Transverse colon (tissue), 4 donors: ENCODE measurements at regions not wholly inside any gene's neighbourhood (a gene's known extent, or its start where the extent isn't known, plus 50 kb on each side); places are given as distances from the start of the nearest gene placed in this dataset.

Experiments used
- DNase-seq: peaks from one replicate; pipeline ENCODE4 v3.0.0-alpha.2; 2019
- H3K27ac ChIP-seq, 4 donors: fragments of 200-600 bp; sonication (generic); 2 replicates each; pipeline ENCODE4 v1.5.1; 2016 to 2018; ENCODE audit warnings: inconsistent platforms in 4 of 4
- H3K27me3 ChIP-seq: fragments of 200-600 bp; sonication (generic); 2 replicates; pipeline ENCODE4 v1.5.1; 2017; ENCODE audit warnings: inconsistent platforms
- H3K36me3 ChIP-seq, 4 donors: fragments of 200-600 bp; sonication (generic); 2 replicates each; pipeline ENCODE4 v1.5.1; 2017 to 2019; ENCODE audit warnings: inconsistent platforms in 4 of 4
- H3K4me1 ChIP-seq, 4 donors: fragments of 200-600 bp; sonication (generic); 2 replicates each; pipeline ENCODE4 v1.5.1; 2017 to 2020; ENCODE audit warnings: inconsistent platforms in 4 of 4
- H3K4me3 ChIP-seq, 4 donors: fragments of 200-600 bp; sonication (generic); 1 replicate in 1 of 4; 2 replicates in 3 of 4; pipeline versions ENCODE4 v1.5.1 to v1.6.1; 2017 to 2019; ENCODE audit warnings: inconsistent platforms in 4 of 4
- H3K9me3 ChIP-seq, 2 donors: fragments of 200-600 bp; sonication (generic); 2 replicates each; pipeline ENCODE4 v1.5.1; 2017 to 2019; ENCODE audit warnings: inconsistent platforms in 2 of 2
- CTCF ChIP-seq, 5 experiments: fragments of 200-600 bp in 3 of 5; fragments of 450-650 bp in 2 of 5; sonication (generic) in 3 of 5; IDR thresholded peaks; 1 replicate in 2 of 5; 2 replicates in 3 of 5; pipeline ENCODE4 v1.5.1; 2016 to 2017; ENCODE audit warnings: antibody characterized with exemption in 5 of 5, inconsistent platforms in 3 of 5, mild to moderate bottlenecking in 2 of 5, moderate library complexity in 1 of 5
- EP300 ChIP-seq: sonication (generic); formaldehyde crosslinking; IDR thresholded peaks from one replicate; pipeline ENCODE4 v1.6.1; 2017; ENCODE audit warnings: antibody characterized with exemption, low read depth
- POLR2A ChIP-seq: fragments of 450-650 bp; IDR thresholded peaks from one replicate; pipeline ENCODE4 v1.6.1; 2016; ENCODE audit warnings: antibody characterized with exemption, mild to moderate bottlenecking, moderate library complexity
- POLR2AphosphoS5 ChIP-seq, 3 donors: sonication (generic); formaldehyde crosslinking; IDR thresholded peaks; one replicate each; pipeline ENCODE4 v1.6.1; 2016; ENCODE audit warnings: antibody characterized with exemption in 3 of 3
- WGBS, 2 donors: methylation state at CpG; one replicate each; pipeline ENCODE4 v1.1.5; 2018; ENCODE audit warnings: low coverage in 1 of 2; 5-methylcytosine and 5-hydroxymethylcytosine counted together
- in situ Hi-C, 4 donors: fragments of 200-750 bp; cut with MboI; loops; one replicate each; pipeline versions ENCODE4 v1.15.0 to v1.15.1; 2017; ENCODE audit warnings: low sequenced_read_pairs in 3 of 4, low pct_ligation_motif_present in 1 of 4, low pct_unique_long_range_greater_than_20kb in 1 of 4
- intact Hi-C: fragments of 100-400 bp; cut with DNase I; formaldehyde crosslinking; loops from one replicate; pipeline ENCODE4 v1.15.1; 2023; ENCODE audit warnings: low total_unique reads

- Histone ChIP-seq H3K9me3 (no peaks in the 10 kb centered on the region), H3K4me1 (no peaks in the 10 kb centered on the region), H3K4me3 (no peak overlapping the region), H3K27me3 (no peaks in the 10 kb centered on the region), H3K36me3 (no peaks in the 10 kb centered on the region), H3K27ac (no peak overlapping the region)
- in situ Hi-C loops (no loop called here), intact Hi-C loops (no loop called here)
- TF ChIP-seq POLR2AphosphoS5 (IDR thresholded peaks at IDR 0.05) (no peak), EP300 (no peak), POLR2A (no peak), CTCF (IDR thresholded peaks at IDR 0.05) (no peak)
- DNase-seq, result no peak
- 61 to 74% methylated on average over 3 of the region's 3 CpGs for WGBS, 2 donors
These were observed 324.7 kb downstream of the GXYLT1 start for GRCh38 chr12:41819948-41820347.

GRCh38 chr12:41804026-41804425, 340.6 kb downstream of the GXYLT1 start:
- no peak for DNase-seq
- TF ChIP-seq EP300, result no peak
- no peak for TF ChIP-seq POLR2A
- no peak for TF ChIP-seq CTCF (IDR thresholded peaks at IDR 0.05)
- no peak for TF ChIP-seq POLR2AphosphoS5 (IDR thresholded peaks at IDR 0.05)
- no peaks in the 10 kb centered on the region for H3K4me1 ChIP-seq
- no peaks in the 10 kb centered on the region for H3K9me3 ChIP-seq
- no peak overlapping the region for H3K4me3 ChIP-seq
- no peaks in the 10 kb centered on the region for H3K36me3 ChIP-seq
- in situ Hi-C loops (no loop called here), intact Hi-C loops (no loop called here)
- no peak overlapping the region for H3K27ac ChIP-seq
- no peaks in the 10 kb centered on the region for H3K27me3 ChIP-seq
- WGBS, 2 donors, result 44 to 50% methylated on average over 2 of the region's 2 CpGs

GRCh38 chr12:41802803-41803202, 341.9 kb downstream of the GXYLT1 start:
- Histone ChIP-seq H3K4me3 (no peak overlapping the region), H3K36me3 (no peaks in the 10 kb centered on the region), H3K9me3 (no peaks in the 10 kb centered on the region), H3K4me1 (no peaks in the 10 kb centered on the region), H3K27ac (no peak overlapping the region), H3K27me3 (no peaks in the 10 kb centered on the region)
- WGBS, 2 donors, result 41 to 68% methylated on average over 2 of the region's 2 CpGs
- TF ChIP-seq POLR2A (no peak), EP300 (no peak), POLR2AphosphoS5 (IDR thresholded peaks at IDR 0.05) (no peak), CTCF (IDR thresholded peaks at IDR 0.05) (no peak)
- in situ Hi-C loops, result no loop called here
- intact Hi-C loops, result no loop called here
- no peak for DNase-seq

- Histone ChIP-seq H3K27ac (no peak overlapping the region), H3K27me3 (no peaks in the 10 kb centered on the region), H3K4me1 (no peaks in the 10 kb centered on the region), H3K4me3 (no peak overlapping the region), H3K36me3 (no peaks in the 10 kb centered on the region), H3K9me3 (no peaks in the 10 kb centered on the region)
- WGBS, 2 donors, result 79 to 83% methylated on average over 1 of the region's 1 CpG
- DNase-seq, result no peak
- in situ Hi-C loops, result no loop called here
- TF ChIP-seq EP300, result no peak
- no peak for TF ChIP-seq POLR2AphosphoS5 (IDR thresholded peaks at IDR 0.05)
- TF ChIP-seq CTCF (IDR thresholded peaks at IDR 0.05), result no peak
- no peak for TF ChIP-seq POLR2A
- intact Hi-C loops, result no loop called here
These were observed 343.4 kb downstream of the GXYLT1 start for GRCh38 chr12:41801261-41801660.
